K562 (cell line): ENCODE measurements at regions not wholly inside any gene's neighbourhood (a gene's known extent, or its start where the extent isn't known, plus 50 kb on each side); places are given as distances from the start of the nearest gene placed in this dataset.

ENCODE experiments used
- ATAC-seq: fragments of 200-7000 bp; cut with Tn5 transposase; 3 replicates; pipeline ENCODE4 v1.9.1; 2020; ENCODE audit warnings: moderate library complexity
- BruUV-seq: library from RNA; stranded (reverse); fragments of 400-500 nt; replicated peaks from 2 replicates; lab custom pipeline; 2021; lab: Mats Ljungman, UMichigan
- CTCF ChIA-PET: fragments of 300-600 bp; formaldehyde crosslinking; extraction: SDS; loops from one replicate; lab custom pipeline; 2021; ENCODE audit warnings: low intra/inter-chr PET ratio; lab: Yijun Ruan, JAX
- POLR2A ChIA-PET: fragments of 300-600, 350-650 bp; sonication (Branson Sonifier 250); formaldehyde crosslinking; extraction: SDS; loops from one replicate; lab custom pipeline; 2021; ENCODE audit warnings: antibody characterized with exemption, inconsistent platforms; lab: Yijun Ruan, JAX
- DNase-seq, 4 experiments: peaks; one replicate each; pipeline versions ENCODE4 v3.0.0 to v3.0.0-alpha.2; 2011 to 2018; ENCODE audit warnings: low spot score in 3 of 4, mixed read lengths in 3 of 4; ENCODE audit errors: extremely low read depth in 1 of 4
- FAIRE-seq: peaks from 2 replicates; lab custom pipeline; 2011; peaks lifted over from hg19 to GRCh38; lab: Jason Lieb, UNC
- H2AFZ ChIP-seq: 2 replicates; pipeline ENCODE4 v1.6.0; 2011; ENCODE audit warnings: low read depth, low read length, control low read depth, inconsistent platforms
- H3K27ac ChIP-seq: fragments of 200-600 bp; 3 replicates; pipeline ENCODE4 v1.8.0; 2011; ENCODE audit warnings: low read depth, mild to moderate bottlenecking, control low read depth, inconsistent platforms, low read length, moderate library complexity, mixed read lengths; ENCODE audit errors: extremely low read depth
- H3K27me3 ChIP-seq, 2 experiments: fragments of 300-600 bp in 1 of 2; 2 replicates in 1 of 2; 3 replicates in 1 of 2; pipeline versions ENCODE4 v1.6.0 to v1.8.0; 2011; ENCODE audit warnings: inconsistent platforms in 2 of 2, low read length in 2 of 2, mild to moderate bottlenecking in 1 of 2, mixed read lengths in 1 of 2, moderate library complexity in 1 of 2; ENCODE audit not compliant: control insufficient read depth in 2 of 2, insufficient read depth in 2 of 2
- H3K36me3 ChIP-seq: fragments of 300-600 bp; 3 replicates; pipeline ENCODE4 v1.8.0; 2011; ENCODE audit warnings: mild to moderate bottlenecking, low read length, inconsistent platforms; ENCODE audit not compliant: control insufficient read depth, insufficient read depth
- H3K4me1 ChIP-seq, 2 experiments: fragments of 200-600 bp in 1 of 2; replicated peaks in 1 of 2; 2 replicates in 1 of 2; 3 replicates in 1 of 2; pipeline versions ENCODE4 v1.5.1 to v1.8.0; 2011; ENCODE audit warnings: inconsistent platforms in 2 of 2, low read length in 2 of 2, mild to moderate bottlenecking in 1 of 2, mixed read lengths in 1 of 2, moderate library complexity in 1 of 2; ENCODE audit not compliant: control insufficient read depth in 2 of 2, insufficient read depth in 2 of 2
- H3K4me2 ChIP-seq: 2 replicates; pipeline ENCODE4 v1.6.1; 2011; ENCODE audit warnings: low read length, control low read depth, inconsistent platforms, mixed read lengths; ENCODE audit not compliant: insufficient read depth
- H3K4me3 ChIP-seq: fragments of 200-600 bp; sonication (generic), shearing (Covaris generic); 2 replicates; pipeline ENCODE4 v1.5.1; 2016; ENCODE audit warnings: control low read depth, inconsistent platforms
- H3K79me2 ChIP-seq: fragments of 200-600 bp; 3 replicates; pipeline ENCODE4 v1.8.0; 2011; ENCODE audit warnings: low read length, inconsistent platforms; ENCODE audit not compliant: control insufficient read depth, insufficient read depth
- H3K9ac ChIP-seq, 2 experiments: 2 replicates each; pipeline versions ENCODE4 v1.6.0 to v1.6.1; 2011; ENCODE audit warnings: low read depth in 2 of 2, low read length in 2 of 2, control low read depth in 1 of 2, inconsistent platforms in 1 of 2, mild to moderate bottlenecking in 1 of 2, mixed read lengths in 1 of 2; ENCODE audit not compliant: insufficient read depth in 1 of 2
- H3K9me1 ChIP-seq: one replicate; pipeline ENCODE4 v1.6.0; 2011; ENCODE audit warnings: inconsistent platforms, mild to moderate bottlenecking, low read length, moderate library complexity; ENCODE audit not compliant: control insufficient read depth, insufficient read depth
- H3K9me3 ChIP-seq: replicated peaks from 2 replicates; pipeline ENCODE4 v1.5.1; 2011; ENCODE audit warnings: low read depth, low read length, inconsistent platforms; ENCODE audit not compliant: control insufficient read depth, insufficient read depth
- H4K20me1 ChIP-seq: replicated peaks from 2 replicates; pipeline ENCODE4 v1.6.1; 2011; ENCODE audit warnings: low read length, inconsistent platforms, mixed read lengths; ENCODE audit not compliant: control insufficient read depth, insufficient read depth
- CCAR2 ChIP-seq: fragments of 200-400 bp; formaldehyde crosslinking; IDR thresholded peaks from 2 replicates; pipeline ENCODE4 v1.6.1; 2017; ENCODE audit warnings: mild to moderate bottlenecking, low read depth, low read length
- MLLT1 ChIP-seq, 2 experiments: fragments of 450-650 bp; IDR thresholded peaks; 2 replicates each; pipeline ENCODE4 v1.6.1; 2016
- NCOR1 ChIP-seq: fragments of 450-650 bp; IDR thresholded peaks from 2 replicates; pipeline ENCODE4 v1.6.1; 2016; ENCODE audit warnings: mild to moderate bottlenecking, moderate library complexity
- PCBP1 ChIP-seq: fragments of 200-400 bp; formaldehyde crosslinking; IDR thresholded peaks from 2 replicates; pipeline ENCODE4 v1.6.1; 2018; ENCODE audit warnings: mild to moderate bottlenecking, low read depth, low read length; ENCODE audit not compliant: poor library complexity, severe bottlenecking
- PTBP1 ChIP-seq: fragments of 200-400 bp; formaldehyde crosslinking; IDR thresholded peaks from 2 replicates; pipeline ENCODE4 v1.6.1; 2017; ENCODE audit warnings: low read depth, low read length
- SAFB2 ChIP-seq: fragments of 200-400 bp; formaldehyde crosslinking; IDR thresholded peaks from 2 replicates; pipeline ENCODE4 v1.6.1; 2018; ENCODE audit warnings: borderline replicate concordance, low read length, low read depth, moderate library complexity; ENCODE audit not compliant: severe bottlenecking
- SNRNP70 ChIP-seq: fragments of 200-400 bp; formaldehyde crosslinking; optimal IDR thresholded peaks from 2 replicates; pipeline ENCODE3; 2017; ENCODE audit warnings: low read depth, low read length
- ZNF695 ChIP-seq: fragments of 450-650 bp; formaldehyde crosslinking; IDR thresholded peaks from 2 replicates; pipeline ENCODE4 v1.4.0; 2020; ENCODE audit warnings: mild to moderate bottlenecking, moderate library complexity
- WGBS: fragments of 100-300 bp; shearing (Covaris generic); methylation state at CpG from one replicate; pipeline ENCODE4 v1.1.6; 2016; ENCODE audit warnings: low coverage, mixed read lengths; ENCODE audit not compliant: insufficient coverage; ENCODE audit errors: missing lambda C conversion rate; 5-methylcytosine and 5-hydroxymethylcytosine counted together
- in situ Hi-C: fragments of 300-500 bp; cut with MboI; formaldehyde crosslinking; loops from 4 replicates; pipeline ENCODE4 v1.15.0; 2018; ENCODE audit warnings: inconsistent platforms, mixed read lengths
- intact Hi-C: fragments of 100-400 bp; cut with micrococcal nuclease; formaldehyde crosslinking; loops from 2 replicates; pipeline ENCODE4 v1.14.2; 2022

GRCh38 chr2:204477358-204477950, 67.8 kb upstream of the PARD3B start:
- 22% methylated on average over 3 of the region's 4 CpGs for WGBS
- Histone ChIP-seq H4K20me1 (no peaks in the 10 kb centered on the region), H3K4me2 (no peak overlapping the region), H3K27me3 (no peaks in the 10 kb centered on the region), H3K36me3 (no peaks in the 10 kb centered on the region), H3K79me2 (no peaks in the 10 kb centered on the region), H3K9me1 (no peaks in the 10 kb centered on the region), H3K4me3 (no peak overlapping the region), H2AFZ (no peak overlapping the region), H3K4me1 (peaks cover 0 to 5% of the 10 kb centered on the region in 2 experiments; a peak in 2 of 5 replicates), H3K9me3 (no peaks in the 10 kb centered on the region), H3K9ac (no peak overlapping the region), H3K27ac (no peak overlapping the region)
- ATAC-seq (no peak), DNase-seq (no peak), FAIRE-seq (no peak)
- intact Hi-C loops = loop anchor here (10.0 kb wide), 1 partner anchor 153 kb away; no protein-coding TSS in a partner anchor
- CTCF ChIA-PET = no interaction called here
- POLR2A ChIA-PET = interaction anchor here (1.2 kb wide), 1 partner anchor 68 kb away, joined by 3 read pairs; no protein-coding TSS in a partner anchor
- BruUV-seq = no TSS peak
- no peak for TF ChIP-seq MLLT1 (IDR thresholded peaks at IDR 0.05)
- no peak for TF ChIP-seq PCBP1
- no peak for TF ChIP-seq ZNF695 (CRISPR knock-in tag)
- TF ChIP-seq SNRNP70 = no peak
- no peak for TF ChIP-seq PTBP1
- TF ChIP-seq NCOR1 = no peak
- TF ChIP-seq CCAR2 = no peak
- no peak for TF ChIP-seq SAFB2
- in situ Hi-C loops = no loop called here
